Suppressor macrophage treated with lipopolysaccharide for 1 hour (primary cell): ENCODE measurements at regions not wholly inside any gene's neighbourhood (a gene's known extent, or its start where the extent isn't known, plus 50 kb on each side); places are given as distances from the start of the nearest gene placed in this dataset.
"Not testable (repeated sequence)": the region's sequence is repeated elsewhere in the genome, so short reads cannot be mapped to it uniquely, and the experiment has no call there.

Source experiments
- DNase-seq, 3 donors: peaks; one replicate each; pipeline ENCODE4 v3.0.0-alpha.2; 2020 to 2022

- DNase-seq: no peak
Measured at GRCh38 chr7:51878865-51879264, 562.3 kb upstream of the COBL start.

GRCh38 chr7:51869452-51869851 lies 552.8 kb upstream of the COBL start:
- DNase-seq: no peak

GRCh38 chr7:51867117-51867516 lies 550.5 kb upstream of the COBL start:
- no peak for DNase-seq

- DNase-seq: no peak
Measured at GRCh38 chr7:51860305-51860704, 543.7 kb upstream of the COBL start.

GRCh38 chr7:51850126-51850525 lies 533.5 kb upstream of the COBL start:
- DNase-seq: no peak

- no peak for DNase-seq
Measured at GRCh38 chr7:51847461-51848134, 531.0 kb upstream of the COBL start.

- not testable (repeated sequence) for DNase-seq
Measured at GRCh38 chr7:51839130-51839529, 522.5 kb upstream of the COBL start.

GRCh38 chr7:51827631-51828030 lies 511.0 kb upstream of the COBL start:
- DNase-seq: no peak

GRCh38 chr7:51824050-51824449 lies 507.4 kb upstream of the COBL start:
- DNase-seq: no peak

GRCh38 chr7:51823437-51823836 lies 506.8 kb upstream of the COBL start:
- no peak for DNase-seq

- DNase-seq: no peak
Measured at GRCh38 chr7:51817694-51818225, 501.2 kb upstream of the COBL start.

- DNase-seq: not testable (repeated sequence)
Measured at GRCh38 chr7:51805783-51806431, 489.3 kb upstream of the COBL start.

- no peak for DNase-seq
Measured at GRCh38 chr7:51802718-51803117, 486.1 kb upstream of the COBL start.

GRCh38 chr7:51797371-51797770 lies 480.8 kb upstream of the COBL start:
- no peak for DNase-seq

- no peak for DNase-seq
Measured at GRCh38 chr7:51792796-51793195, 476.2 kb upstream of the COBL start.

GRCh38 chr7:51789489-51789888 lies 472.9 kb upstream of the COBL start:
- DNase-seq: no peak

GRCh38 chr7:51786284-51786683 lies 469.7 kb upstream of the COBL start:
- no peak for DNase-seq

- DNase-seq: no peak
Measured at GRCh38 chr7:51785876-51786275, 469.3 kb upstream of the COBL start.

GRCh38 chr7:51785171-51785570 lies 468.6 kb upstream of the COBL start:
- no peak for DNase-seq

GRCh38 chr7:51783241-51783640 lies 466.6 kb upstream of the COBL start:
- no peak for DNase-seq

- DNase-seq: no peak
Measured at GRCh38 chr7:51778121-51778520, 461.5 kb upstream of the COBL start.

- DNase-seq: no peak
Measured at GRCh38 chr7:51774178-51774577, 457.6 kb upstream of the COBL start.

- DNase-seq: no peak
Measured at GRCh38 chr7:51772190-51772589, 455.6 kb upstream of the COBL start.

- DNase-seq: no peak
Measured at GRCh38 chr7:51764976-51765375, 448.4 kb upstream of the COBL start.

GRCh38 chr7:51759985-51760384 lies 443.4 kb upstream of the COBL start:
- DNase-seq: no peak
